ENCODE measurements at regions not wholly inside any gene's neighbourhood (a gene's known extent, or its start where the extent isn't known, plus 50 kb on each side); places are given as distances from the start of the nearest gene placed in this dataset.
"Not testable (repeated sequence)": the region's sequence is repeated elsewhere in the genome, so short reads cannot be mapped to it uniquely, and the experiment has no call there.

DNA sequence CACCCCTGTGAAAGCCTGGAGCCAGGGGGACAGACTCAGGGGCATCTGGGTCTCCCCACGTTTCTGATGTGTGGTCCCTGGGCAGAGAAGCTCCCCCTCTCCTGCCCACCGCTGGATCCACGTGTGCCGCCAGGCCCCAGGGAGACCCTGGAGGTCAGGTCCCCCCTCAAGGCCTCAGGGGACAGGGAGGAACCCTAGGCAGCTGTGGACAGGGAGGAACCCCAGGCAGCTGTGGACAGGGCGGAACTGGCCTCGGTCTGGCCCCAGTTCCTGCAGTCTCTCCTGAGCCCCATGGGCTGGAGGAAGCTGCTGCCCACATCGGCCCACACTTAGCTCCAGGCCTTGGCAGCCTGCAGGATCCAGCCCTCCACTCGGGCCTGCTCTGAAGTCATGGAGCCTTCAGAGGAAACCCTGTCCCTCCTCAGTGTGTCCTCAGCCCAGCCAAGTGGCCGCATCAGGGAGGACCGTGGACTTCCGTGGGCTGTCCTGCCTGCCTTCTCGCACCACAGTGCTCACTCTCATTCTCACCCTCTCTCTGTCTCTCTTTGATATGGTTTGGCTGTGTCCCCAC is 127.7 kb downstream of the BRD1 start:
- H3K79me2 ChIP-seq (ENCODE audit: insufficient read depth, low read length) = no peaks in the 10 kb centered on the region
- H3K9ac ChIP-seq (ENCODE audit: low read length) = no peak overlapping the region
- no peak for TF ChIP-seq EZH2phosphoT487 (conservative IDR thresholded peaks at IDR 0.05; ENCODE audit: low read length)
- TF ChIP-seq, protein P1, sequence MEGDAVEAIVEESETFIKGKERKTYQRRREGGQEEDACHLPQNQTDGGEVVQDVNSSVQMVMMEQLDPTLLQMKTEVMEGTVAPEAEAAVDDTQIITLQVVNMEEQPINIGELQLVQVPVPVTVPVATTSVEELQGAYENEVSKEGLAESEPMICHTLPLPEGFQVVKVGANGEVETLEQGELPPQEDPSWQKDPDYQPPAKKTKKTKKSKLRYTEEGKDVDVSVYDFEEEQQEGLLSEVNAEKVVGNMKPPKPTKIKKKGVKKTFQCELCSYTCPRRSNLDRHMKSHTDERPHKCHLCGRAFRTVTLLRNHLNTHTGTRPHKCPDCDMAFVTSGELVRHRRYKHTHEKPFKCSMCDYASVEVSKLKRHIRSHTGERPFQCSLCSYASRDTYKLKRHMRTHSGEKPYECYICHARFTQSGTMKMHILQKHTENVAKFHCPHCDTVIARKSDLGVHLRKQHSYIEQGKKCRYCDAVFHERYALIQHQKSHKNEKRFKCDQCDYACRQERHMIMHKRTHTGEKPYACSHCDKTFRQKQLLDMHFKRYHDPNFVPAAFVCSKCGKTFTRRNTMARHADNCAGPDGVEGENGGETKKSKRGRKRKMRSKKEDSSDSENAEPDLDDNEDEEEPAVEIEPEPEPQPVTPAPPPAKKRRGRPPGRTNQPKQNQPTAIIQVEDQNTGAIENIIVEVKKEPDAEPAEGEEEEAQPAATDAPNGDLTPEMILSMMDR (IDR thresholded peaks at IDR 0.05; ENCODE audit: insufficient read depth, low read length, poor library complexity, severe bottlenecking) = no peak
- no peak overlapping the region for H2AFZ ChIP-seq (ENCODE audit: low read depth, low read length, severe bottlenecking)
- no peak overlapping the region for H3K27ac ChIP-seq (ENCODE audit: low read depth, low read length)
- H3K9me3 ChIP-seq (ENCODE audit: insufficient read depth, low read length) = peaks cover 6% of the 10 kb centered on the region; the same call in 1 of the 2 replicates
- H3K36me3 ChIP-seq (ENCODE audit: low read length) = no peaks in the 10 kb centered on the region
- H3K4me2 ChIP-seq (ENCODE audit: low read depth, low read length, poor library complexity, severe bottlenecking) = no peak overlapping the region
- no peaks in the 10 kb centered on the region for H3F3A ChIP-seq (ENCODE audit: insufficient read depth)
- H3K4me3 ChIP-seq (ENCODE audit: insufficient read depth, low read length, poor library complexity, severe bottlenecking) = no peak overlapping the region
- H3K27me3 ChIP-seq (ENCODE audit: low read length) = no peaks in the 10 kb centered on the region
- H3K9me2 ChIP-seq (replicated peaks; ENCODE audit: insufficient read depth, low read length) = no peaks in the 10 kb centered on the region
- H4K20me1 ChIP-seq (ENCODE audit: low read depth, low read length) = no peaks in the 10 kb centered on the region

DNA sequence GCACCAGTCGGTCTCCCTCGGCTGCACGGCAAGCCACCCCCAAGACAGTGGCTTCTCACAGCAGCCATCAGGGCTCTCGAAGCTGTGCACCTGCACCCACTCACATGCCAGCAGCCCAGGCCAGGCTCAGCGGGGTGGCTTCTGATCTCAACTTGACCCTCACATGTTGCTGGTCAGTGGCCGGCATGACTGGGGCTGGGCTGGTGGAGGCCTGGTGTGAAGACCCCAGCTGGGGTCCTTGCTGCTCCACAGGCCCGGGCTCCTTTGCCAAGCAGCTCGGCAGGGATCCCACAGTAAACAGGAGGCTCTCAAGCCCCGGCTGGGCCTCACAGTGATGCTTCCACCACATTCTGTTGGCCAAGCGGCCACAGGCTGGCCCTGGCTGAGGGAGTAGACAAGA is 128.2 kb downstream of the BRD1 start:
- Histone ChIP-seq H4K20me1 (ENCODE audit: low read depth, low read length) (no peaks in the 10 kb centered on the region), H3K79me2 (ENCODE audit: insufficient read depth, low read length) (no peaks in the 10 kb centered on the region), H3K9ac (ENCODE audit: low read length) (no peak overlapping the region), H3K27me3 (ENCODE audit: low read length) (no peaks in the 10 kb centered on the region), H3F3A (ENCODE audit: insufficient read depth) (no peaks in the 10 kb centered on the region), H2AFZ (ENCODE audit: low read depth, low read length, severe bottlenecking) (no peak overlapping the region), H3K9me3 (ENCODE audit: insufficient read depth, low read length) (peaks cover 6% of the 10 kb centered on the region; the same call in 1 of the 2 replicates), H3K27ac (ENCODE audit: low read depth, low read length) (no peak overlapping the region), H3K4me3 (ENCODE audit: insufficient read depth, low read length, poor library complexity, severe bottlenecking) (no peak overlapping the region), H3K9me2 (replicated peaks; ENCODE audit: insufficient read depth, low read length) (no peaks in the 10 kb centered on the region), H3K36me3 (ENCODE audit: low read length) (no peaks in the 10 kb centered on the region), H3K4me2 (ENCODE audit: low read depth, low read length, poor library complexity, severe bottlenecking) (no peak overlapping the region)
- TF ChIP-seq EZH2phosphoT487 (conservative IDR thresholded peaks at IDR 0.05; ENCODE audit: low read length) = no peak
- TF ChIP-seq, protein P1 (IDR thresholded peaks at IDR 0.05; ENCODE audit: insufficient read depth, low read length, poor library complexity, severe bottlenecking) = no peak

DNA sequence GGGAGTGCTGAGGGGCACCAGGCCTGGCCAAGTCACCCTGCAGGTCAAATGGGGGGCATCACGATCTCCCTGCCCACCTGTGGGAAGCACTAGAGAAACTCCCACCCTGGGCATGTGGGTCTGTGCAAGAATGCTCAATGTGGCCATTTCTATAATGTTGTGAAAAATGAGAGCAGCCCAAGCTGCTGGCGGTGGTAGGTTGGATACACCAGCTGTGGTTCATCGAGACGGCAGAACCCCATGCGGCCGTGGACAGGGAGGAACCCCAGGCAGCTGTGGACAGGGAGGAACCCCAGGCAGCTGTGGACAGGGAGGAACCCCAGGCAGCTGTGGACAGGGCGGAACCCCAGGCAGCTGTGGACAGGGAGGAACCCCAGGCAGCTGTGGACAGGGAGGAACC is 129.1 kb downstream of the BRD1 start:
- H3F3A ChIP-seq (ENCODE audit: insufficient read depth); H3K79me2 ChIP-seq (ENCODE audit: insufficient read depth, low read length); H3K36me3 ChIP-seq (ENCODE audit: low read length); H3K9ac ChIP-seq (ENCODE audit: low read length); H3K9me2 ChIP-seq (replicated peaks; ENCODE audit: insufficient read depth, low read length); H3K4me2 ChIP-seq (ENCODE audit: low read depth, low read length, poor library complexity, severe bottlenecking); H2AFZ ChIP-seq (ENCODE audit: low read depth, low read length, severe bottlenecking); H3K27me3 ChIP-seq (ENCODE audit: low read length); H3K9me3 ChIP-seq (ENCODE audit: insufficient read depth, low read length); H3K4me3 ChIP-seq (ENCODE audit: insufficient read depth, low read length, poor library complexity, severe bottlenecking); H3K27ac ChIP-seq (ENCODE audit: low read depth, low read length); H4K20me1 ChIP-seq (ENCODE audit: low read depth, low read length): not testable (repeated sequence)

DNA sequence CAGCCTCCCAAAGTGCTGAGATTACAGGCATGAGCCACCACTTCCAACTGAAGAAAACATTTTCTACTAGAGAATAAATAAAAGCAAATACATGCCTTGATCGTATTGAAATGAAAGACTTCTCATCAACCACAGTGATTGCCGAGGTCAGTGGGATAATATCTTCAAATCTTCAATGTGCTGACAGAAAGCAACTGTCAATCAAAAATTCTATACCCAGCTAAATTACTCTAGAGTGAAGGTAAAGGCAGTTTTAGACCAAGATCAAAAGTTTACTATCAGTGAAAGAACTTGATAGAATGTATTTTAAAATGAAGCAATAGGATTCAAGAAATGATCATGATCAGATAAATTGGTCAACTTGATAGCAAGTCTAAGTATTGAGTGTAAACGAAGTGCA is 130.6 kb downstream of the BRD1 start:
- H3K4me3 ChIP-seq (ENCODE audit: insufficient read depth, low read length, poor library complexity, severe bottlenecking) = no peak overlapping the region
- H3K36me3 ChIP-seq (ENCODE audit: low read length) = no peaks in the 10 kb centered on the region
- no peaks in the 10 kb centered on the region for H3K79me2 ChIP-seq (ENCODE audit: insufficient read depth, low read length)
- no peak overlapping the region for H3K9ac ChIP-seq (ENCODE audit: low read length)
- peaks cover 6% of the 10 kb centered on the region; the same call in 1 of the 2 replicates for H3K9me3 ChIP-seq (ENCODE audit: insufficient read depth, low read length)
- H3K27me3 ChIP-seq (ENCODE audit: low read length) = no peaks in the 10 kb centered on the region
- no peak overlapping the region for H2AFZ ChIP-seq (ENCODE audit: low read depth, low read length, severe bottlenecking)
- H3F3A ChIP-seq (ENCODE audit: insufficient read depth) = no peaks in the 10 kb centered on the region
- no peak overlapping the region for H3K27ac ChIP-seq (ENCODE audit: low read depth, low read length)
- H4K20me1 ChIP-seq (ENCODE audit: low read depth, low read length) = no peaks in the 10 kb centered on the region
- no peak for TF ChIP-seq EZH2phosphoT487 (conservative IDR thresholded peaks at IDR 0.05; ENCODE audit: low read length)
- TF ChIP-seq, protein P1 (IDR thresholded peaks at IDR 0.05; ENCODE audit: insufficient read depth, low read length, poor library complexity, severe bottlenecking) = no peak
- H3K4me2 ChIP-seq (ENCODE audit: low read depth, low read length, poor library complexity, severe bottlenecking) = no peak overlapping the region
- H3K9me2 ChIP-seq (replicated peaks; ENCODE audit: insufficient read depth, low read length) = no peaks in the 10 kb centered on the region
